ENCODE measurements at regions not wholly inside any gene's neighbourhood (a gene's known extent, or its start where the extent isn't known, plus 50 kb on each side); places are given as distances from the start of the nearest gene placed in this dataset.
A peak's percentile ranks its signal among the peaks of the same experiment; 100 is the strongest.

- TF ChIP-seq CTCF (conservative IDR thresholded peaks at IDR 0.05; ENCODE audit: low read length): no peak
- no peak overlapping the region for H3K4me3 ChIP-seq (ENCODE audit: low read length)
- no peak for DNase-seq (ENCODE audit: low read depth)
These were observed 89.0 kb downstream of the NAF1 start for GRCh38 chr4:163077680-163078079.

GRCh38 chr4:163072222-163072621, 94.5 kb downstream of the NAF1 start:
- no peak for DNase-seq (ENCODE audit: low read depth)
- no peak overlapping the region for H3K4me3 ChIP-seq (ENCODE audit: low read length)
- TF ChIP-seq CTCF (conservative IDR thresholded peaks at IDR 0.05; ENCODE audit: low read length): no peak

DNA sequence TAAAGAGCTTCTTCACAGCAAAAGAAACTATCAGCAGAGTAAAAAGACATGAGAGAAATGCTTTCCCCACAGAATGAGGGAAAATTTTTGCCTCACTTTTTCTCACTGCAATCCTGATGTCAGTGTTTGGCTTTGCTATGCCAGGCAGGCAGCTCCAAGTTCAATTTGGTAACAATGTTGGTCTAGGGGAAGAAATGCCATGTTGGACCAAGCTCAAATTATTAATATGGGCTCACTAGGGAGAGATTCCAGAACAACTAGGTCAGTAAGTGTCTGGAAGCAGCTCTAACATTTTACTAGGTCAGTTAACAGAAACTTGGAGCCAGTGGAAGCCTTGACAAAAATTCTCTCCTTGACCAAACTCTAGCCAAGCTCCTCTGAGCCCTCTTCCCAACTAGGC, 95.4 kb downstream of the NAF1 start:
- no peak for TF ChIP-seq CTCF (conservative IDR thresholded peaks at IDR 0.05; ENCODE audit: low read length)
- no peak overlapping the region for H3K4me3 ChIP-seq (ENCODE audit: low read length)
- DNase-seq (ENCODE audit: low read depth): peak; percentile 20

- no peak for DNase-seq (ENCODE audit: low read depth)
- H3K4me3 ChIP-seq (ENCODE audit: low read length): no peak overlapping the region
- TF ChIP-seq CTCF (conservative IDR thresholded peaks at IDR 0.05; ENCODE audit: low read length): no peak
These were observed 96.7 kb downstream of the NAF1 start for GRCh38 chr4:163070023-163070422.

- no peak for TF ChIP-seq CTCF (conservative IDR thresholded peaks at IDR 0.05; ENCODE audit: low read length)
- H3K4me3 ChIP-seq (ENCODE audit: low read length): no peak overlapping the region
- peak; percentile 8 for DNase-seq (ENCODE audit: low read depth)
These were observed 102.8 kb downstream of the NAF1 start for GRCh38 chr4:163063891-163064290.

DNA sequence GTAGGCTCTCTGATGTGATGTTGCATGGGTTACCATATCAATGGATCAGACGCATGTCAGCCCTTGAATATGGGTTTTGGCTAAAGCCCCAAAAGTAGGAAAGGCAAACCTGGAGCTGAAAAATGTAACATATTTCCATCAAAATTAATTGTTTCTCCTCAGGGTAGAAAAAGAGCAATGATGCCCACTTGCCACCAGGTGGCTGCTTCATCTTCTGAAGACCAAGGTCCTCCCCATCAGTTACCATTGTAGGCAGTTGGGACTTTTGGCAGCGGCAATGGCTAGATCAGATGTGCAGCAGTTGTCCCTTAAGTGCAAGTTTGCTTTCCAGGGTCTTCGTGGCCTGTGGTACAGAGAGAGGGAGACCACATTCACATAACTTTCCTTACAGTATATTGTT, 118.2 kb downstream of the NAF1 start:
- no peak overlapping the region for H3K4me3 ChIP-seq (ENCODE audit: low read length)
- DNase-seq (ENCODE audit: low read depth): peak; percentile 33
- peak; percentile 52 for TF ChIP-seq CTCF (conservative IDR thresholded peaks at IDR 0.05; ENCODE audit: low read length)

DNA sequence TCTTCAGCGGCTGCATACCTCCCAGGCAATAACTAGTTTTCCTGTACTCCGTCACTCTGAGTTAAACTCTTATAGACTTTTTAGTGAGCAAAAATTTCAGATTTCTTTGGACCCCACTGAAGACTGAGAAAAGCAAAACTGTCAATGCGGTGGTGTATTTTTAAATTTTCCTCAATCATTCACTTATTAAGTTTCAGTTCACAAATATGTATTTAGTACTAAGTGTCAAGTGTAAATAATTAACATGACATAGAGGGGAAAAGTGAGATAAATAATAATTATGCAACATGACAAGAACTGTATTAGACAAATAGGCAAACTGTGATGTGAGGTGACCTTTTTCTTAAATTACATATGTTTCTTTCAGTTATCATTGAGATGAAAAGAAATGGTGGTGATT, 124.4 kb downstream of the NAF1 start:
- no peak overlapping the region for H3K4me3 ChIP-seq (ENCODE audit: low read length)
- no peak for DNase-seq (ENCODE audit: low read depth)
- no peak for TF ChIP-seq CTCF (conservative IDR thresholded peaks at IDR 0.05; ENCODE audit: low read length)
